HG03565 (cell line): ENCODE measurements at regions not wholly inside any gene's neighbourhood (a gene's known extent, or its start where the extent isn't known, plus 50 kb on each side); places are given as distances from the start of the nearest gene placed in this dataset.
A peak's percentile ranks its signal among the peaks of the same experiment; 100 is the strongest.

ENCODE experiments used
- ATAC-seq: cut with Tn5 transposase; IDR thresholded peaks from one replicate; pipeline ENCODE4 v1.9.1; 2021; ENCODE audit warnings: mild to moderate bottlenecking, moderate library complexity; ENCODE audit not compliant: unreplicated experiment

DNA sequence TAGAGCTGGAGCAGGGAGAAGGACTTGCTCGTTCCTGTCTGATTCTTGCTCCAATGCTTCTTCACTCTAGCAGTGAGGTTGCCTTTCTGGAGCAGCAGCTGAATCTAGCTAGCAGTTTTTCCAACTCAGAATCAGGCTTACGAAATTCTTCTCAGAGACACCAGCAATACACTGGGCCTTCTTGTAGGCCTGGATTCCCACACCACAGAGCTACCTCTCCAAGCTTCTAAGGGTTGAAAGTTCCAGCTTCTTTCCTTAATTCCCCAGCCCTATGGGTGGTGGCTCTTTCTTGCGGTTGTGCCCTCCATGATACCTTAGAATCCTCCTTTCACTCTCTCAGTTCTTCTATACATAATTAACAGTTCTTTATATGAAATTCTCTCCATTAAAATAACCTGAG is 586.6 kb downstream of the INHBA start:
- ATAC-seq: no peak

DNA sequence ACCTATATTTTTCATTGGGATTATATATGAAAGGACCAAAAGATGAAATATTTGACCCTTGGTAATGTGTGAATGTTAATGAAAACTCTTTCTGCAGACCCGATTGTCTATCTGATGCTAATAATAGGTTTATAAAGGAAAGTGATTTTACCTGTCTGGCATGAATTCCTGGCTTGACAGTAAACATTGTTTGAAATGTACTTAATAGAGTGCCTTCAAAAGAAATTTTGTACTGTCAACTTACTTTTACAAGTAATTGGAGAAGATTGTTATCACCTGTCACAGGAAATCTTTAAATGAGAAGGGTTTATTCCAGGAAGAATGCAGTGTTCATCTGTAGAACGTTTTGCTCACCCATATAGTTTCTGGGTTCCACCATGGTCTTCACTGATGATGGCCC is 588.2 kb downstream of the INHBA start:
- no peak for ATAC-seq

DNA sequence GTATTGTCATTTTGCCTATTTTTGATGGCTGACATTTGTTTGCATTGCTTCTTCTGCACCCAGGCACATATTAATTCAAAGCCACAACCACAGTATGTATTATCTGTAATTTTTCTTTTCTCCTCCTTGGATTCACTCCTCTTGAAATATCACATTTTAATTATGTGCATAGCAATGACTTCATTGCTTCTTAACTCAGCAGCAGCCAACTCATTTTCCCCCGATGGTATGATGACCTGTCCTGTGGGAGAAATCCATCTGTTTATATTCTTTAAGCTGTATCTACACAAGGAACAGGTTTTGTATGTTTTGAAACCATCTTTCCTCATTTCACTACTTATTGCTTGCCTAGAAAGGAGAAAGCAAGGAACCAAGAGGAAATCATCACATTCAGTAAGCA is 588.8 kb downstream of the INHBA start:
- no peak for ATAC-seq

DNA sequence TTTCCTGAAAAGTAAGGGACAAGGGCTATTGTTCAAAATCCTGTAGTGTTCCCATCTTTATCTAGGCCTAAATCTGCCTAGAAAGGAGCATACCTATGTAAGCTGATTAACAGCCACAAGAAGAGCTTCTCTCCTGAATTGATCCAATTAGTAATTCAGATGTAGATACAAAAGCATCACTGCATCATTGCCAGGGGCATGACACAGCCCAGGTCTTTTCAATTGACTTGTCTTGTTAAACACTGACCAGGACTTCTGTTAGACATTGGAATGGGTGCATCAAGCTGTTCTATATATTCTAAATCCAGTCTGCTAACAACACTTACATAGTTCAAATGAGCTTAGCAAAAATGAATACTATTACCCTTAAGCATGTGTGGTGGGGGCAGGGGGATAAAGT is 589.2 kb downstream of the INHBA start:
- no peak for ATAC-seq

DNA sequence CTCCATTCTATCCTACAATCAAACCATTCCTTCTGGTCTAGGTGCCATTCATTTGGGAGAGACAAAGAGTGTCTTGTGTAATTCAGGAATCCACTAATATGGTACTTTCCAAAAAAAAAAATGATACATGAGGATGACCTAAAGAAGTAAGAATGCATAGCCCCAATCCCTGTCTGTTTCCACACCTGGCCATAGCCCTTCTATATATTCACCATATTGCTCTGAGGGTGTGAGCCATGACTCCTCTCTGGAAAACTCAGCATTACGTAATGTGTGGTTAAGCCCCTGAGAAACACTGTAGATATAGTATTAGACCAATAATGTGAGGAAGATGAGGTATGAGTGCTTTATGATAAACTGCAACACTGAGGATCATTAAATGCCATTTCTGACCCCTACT is 592.7 kb downstream of the INHBA start:
- no peak for ATAC-seq

DNA sequence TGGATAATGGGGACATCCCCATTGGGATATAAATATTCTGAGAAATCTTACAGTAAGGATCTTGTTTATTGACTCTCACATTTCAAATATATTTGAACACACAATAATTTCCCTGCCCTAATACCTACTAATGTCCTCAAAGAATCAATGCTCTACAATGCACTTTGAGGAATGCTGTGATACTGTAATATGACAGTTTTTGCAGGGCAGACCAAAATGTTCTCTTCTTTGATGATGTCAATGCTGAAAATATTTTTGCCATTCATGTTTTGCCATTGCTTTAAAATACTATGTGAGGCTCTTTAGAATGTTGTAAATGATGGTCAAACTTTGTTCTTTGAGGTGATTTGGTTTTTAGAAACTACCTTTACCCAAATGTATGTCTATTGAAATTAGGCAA is 594.1 kb downstream of the INHBA start:
- no peak for ATAC-seq

DNA sequence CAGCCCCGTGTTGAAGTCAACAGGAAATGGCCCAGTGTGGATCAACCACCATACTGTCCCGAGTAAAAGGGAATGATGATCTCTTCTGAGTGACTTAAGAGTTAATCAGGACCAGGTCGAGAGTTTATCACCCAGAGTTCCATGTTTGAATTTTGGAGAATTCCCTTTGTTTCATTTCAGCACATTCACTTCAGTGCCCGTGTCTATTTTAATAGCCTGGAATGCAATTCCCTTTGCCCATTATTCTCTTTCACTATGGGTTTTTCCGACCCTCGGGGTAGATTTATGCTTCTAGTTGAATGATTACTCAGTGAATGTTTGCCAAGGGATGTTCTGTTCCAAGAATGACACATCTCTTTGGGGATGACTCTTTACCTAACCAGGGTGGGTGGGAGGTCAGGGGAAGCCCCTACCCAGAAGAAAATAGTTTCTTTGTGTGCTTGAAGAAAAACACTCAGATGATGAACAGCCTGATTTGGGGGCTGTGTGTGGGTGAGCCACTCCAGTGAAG is 594.9 kb downstream of the INHBA start:
- peak; percentile 29 for ATAC-seq

DNA sequence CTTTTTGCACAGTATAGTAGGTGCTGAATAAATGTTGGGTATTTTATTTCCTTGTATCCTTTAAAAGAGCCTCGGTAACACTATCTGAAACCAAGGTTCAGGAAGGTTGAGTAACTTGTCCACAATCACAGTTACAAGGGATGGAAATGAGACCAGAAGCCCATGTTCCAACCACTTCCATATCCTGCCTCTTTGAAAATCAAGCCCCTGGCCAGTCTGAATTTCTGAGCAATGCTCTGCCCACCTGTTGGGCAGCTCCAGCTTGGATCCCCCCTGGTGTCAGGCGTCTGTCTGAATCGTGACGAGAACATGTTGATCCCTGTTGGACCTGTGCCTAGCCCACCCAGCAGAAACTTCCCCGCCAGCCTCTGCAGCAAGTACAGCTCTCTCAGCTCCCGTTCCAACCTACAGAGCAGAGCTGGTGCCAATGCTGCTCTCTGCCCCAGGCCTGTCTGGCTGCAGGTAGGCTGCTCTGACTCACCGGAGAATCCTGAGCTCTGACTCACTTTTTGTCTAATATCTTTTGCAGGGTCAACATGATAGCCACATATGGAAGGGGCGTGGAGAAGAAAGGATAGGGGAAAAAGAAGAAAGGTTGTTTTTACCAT is 595.5 kb downstream of the INHBA start:
- no peak for ATAC-seq

DNA sequence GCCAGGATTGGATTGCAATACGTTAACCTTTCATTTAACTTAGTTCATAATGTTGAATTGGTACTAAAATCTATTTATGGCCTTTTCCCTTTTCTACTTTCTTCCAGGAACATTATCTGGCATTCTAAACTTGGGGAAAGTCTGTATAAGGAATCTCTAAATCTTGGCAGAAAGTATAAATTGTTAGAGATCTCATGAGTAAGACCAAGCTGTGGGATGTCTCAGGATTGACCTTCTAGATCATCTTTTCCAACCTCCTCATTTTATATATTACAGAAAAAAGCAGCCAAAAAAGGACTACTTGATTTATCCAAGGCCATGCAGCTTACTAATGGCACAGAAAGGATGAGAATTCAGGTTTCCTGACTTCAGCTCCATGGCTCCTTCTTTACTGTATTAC is 598.3 kb downstream of the INHBA start:
- no peak for ATAC-seq

DNA sequence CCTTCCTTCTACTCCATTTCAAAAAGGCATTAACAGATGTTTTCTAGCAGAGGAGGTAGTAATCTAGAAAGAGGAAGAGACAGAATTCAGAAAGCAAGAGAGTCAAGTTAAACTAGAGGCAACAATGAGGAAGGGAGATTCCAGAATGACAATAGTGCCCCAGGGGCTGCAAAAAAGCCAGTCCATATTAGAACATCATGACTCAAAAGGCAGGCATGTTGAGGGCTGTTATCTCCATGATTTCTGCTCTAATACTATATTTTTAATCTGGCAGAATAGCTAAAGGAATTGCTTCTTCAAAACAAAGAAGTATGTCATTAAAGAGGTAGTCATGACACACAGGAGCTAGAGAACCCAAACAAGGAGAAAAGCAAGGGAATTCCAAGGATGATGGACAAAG is 599.6 kb downstream of the INHBA start:
- ATAC-seq: peak; percentile 78

DNA sequence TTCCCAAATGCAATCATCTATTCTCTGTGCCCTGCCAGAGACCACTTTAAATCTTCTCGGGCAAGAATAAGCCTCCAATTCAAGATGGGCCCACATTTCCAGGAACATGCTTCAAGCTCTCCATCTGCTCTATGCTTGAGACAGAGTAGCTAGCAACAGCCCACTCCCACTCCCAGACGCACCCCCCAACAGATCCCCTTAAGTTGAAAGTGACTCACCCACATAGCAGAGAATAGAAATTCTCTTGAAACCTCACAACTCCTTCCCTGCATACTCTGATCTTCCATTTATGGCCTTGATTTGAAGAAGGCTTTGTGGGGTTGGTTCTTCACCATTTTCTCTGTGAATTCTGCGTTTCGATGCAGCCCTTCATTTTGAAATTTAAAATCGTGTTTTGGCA is 604.0 kb downstream of the INHBA start:
- ATAC-seq: no peak

DNA sequence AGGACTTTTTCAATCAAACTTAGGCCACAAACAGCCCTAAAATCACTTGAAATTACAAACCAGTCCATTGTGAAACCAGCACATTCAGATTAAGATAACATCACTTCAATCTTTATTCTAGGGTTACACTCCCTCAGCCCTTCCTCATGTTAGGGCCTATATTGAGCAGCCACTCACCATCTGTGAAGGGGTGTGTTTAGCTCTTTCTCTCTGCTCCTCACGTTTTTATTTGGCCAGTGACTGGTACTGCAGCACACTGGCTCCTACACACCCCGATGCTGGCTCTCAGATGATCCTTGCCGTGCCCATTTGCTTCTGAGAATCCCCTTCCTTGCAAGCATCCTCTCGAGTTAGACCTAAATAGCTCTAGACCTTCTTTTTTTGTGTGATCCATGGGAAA is 604.5 kb downstream of the INHBA start:
- ATAC-seq: no peak

DNA sequence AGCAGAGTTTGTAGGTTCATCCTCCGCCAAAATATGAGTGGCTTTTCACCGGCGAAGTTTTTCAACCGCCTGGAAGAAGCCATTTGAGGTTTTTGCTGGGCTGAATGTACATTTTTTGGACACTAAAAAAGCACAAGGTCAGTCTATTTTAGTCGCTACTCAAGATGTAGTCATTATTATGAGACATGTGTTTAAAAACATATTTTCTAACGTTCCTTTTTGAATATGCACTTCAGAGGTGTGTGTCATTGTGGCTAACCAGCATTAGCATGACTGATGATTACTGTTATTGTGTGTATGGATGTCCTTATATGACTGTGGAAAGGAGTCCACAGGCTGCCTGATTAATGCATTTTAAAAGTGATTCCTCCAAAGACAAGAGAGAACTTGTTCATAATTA is 605.4 kb downstream of the INHBA start:
- ATAC-seq: no peak

DNA sequence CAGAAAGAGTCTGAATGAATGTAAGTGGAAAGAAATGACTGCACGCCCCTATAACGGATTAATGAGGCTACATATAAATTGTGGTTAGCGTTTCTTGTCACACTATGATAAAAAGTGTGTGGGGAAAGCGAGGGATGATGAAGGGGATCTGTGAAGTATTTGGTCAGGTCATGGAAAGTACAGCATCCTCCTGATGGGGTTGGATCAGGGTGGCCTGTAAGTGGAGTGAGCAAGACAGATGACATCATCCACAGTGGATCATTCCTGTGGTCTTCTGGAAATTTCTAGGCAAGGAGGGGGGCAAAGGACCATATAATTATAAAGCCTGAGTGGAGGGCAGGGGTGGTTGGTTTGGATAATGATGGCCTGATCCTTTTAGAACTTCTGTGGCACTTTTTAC is 606.0 kb downstream of the INHBA start:
- no peak for ATAC-seq

DNA sequence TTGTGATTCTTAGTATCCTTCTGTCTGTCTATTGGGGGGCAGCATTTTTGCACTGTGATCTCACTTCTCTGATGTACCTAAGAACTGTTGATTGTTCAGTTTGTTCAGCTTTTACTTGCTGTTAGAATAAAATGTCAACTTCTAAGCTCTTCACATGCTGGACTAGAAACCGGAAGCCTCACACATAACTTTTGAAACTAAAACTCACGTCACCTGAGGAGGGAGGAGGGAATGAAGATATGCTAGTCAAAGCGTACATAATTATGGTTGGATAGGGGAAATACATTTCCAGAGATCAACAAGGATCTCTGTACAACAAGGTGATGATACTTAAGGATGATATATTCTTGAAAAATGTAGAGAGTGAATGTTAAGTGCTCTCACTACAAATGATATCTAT is 609.7 kb downstream of the INHBA start:
- no peak for ATAC-seq

DNA sequence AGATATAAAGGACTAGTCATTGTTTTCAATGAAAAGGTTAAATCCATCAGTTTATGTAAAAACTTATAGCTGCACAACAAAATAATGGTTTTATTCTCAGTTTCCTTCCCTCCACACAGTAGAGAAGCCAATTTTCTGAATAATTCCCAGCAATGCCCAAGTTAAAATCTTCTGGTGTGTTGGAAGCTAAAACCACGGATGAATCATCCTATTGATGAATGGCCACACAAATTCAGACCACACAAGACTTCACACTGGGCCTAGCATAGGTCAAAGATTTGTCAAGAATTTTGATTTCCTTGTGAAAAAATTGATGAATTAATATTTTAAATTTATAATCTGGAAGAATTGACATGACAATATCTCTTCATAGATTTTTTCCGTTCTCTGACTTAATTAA is 617.6 kb downstream of the INHBA start:
- no peak for ATAC-seq

DNA sequence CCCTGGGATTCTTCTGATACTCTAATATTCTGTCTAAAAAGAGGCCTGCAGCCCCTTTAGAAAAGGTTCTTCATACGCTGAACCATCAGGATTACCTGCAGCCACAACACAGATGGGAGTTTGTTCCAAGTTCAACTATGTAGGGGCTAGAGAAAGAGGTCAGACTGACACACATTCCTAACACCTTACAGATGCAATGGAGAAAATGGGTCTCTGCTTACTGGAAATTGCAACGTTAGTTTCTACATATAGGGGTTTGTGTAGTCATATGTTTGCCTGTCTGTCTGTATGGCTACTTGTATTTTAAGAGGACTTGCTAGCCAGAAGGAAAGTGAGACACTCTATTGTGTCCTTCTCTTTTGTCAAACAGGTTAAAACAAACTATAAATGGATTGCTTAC is 618.5 kb downstream of the INHBA start:
- no peak for ATAC-seq

DNA sequence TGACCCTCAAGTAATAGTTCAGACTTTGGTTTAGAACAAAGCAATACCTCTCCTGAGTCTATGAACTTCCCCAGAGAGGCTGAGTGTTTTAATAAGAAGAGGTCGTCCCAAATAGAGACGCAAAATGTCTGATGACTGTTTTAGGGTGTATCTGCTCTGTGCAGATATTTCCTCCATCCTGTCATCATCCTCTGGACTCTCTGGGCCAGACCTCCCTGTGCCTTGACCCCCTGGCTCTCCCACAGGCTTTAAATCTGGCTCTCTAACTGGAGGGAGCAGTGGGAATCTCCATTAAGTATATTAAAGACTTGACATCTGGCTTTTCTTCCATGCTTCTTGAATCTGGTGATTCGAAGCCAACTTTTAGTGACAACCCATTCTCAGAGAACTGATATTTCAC is 633.3 kb downstream of the INHBA start:
- no peak for ATAC-seq

DNA sequence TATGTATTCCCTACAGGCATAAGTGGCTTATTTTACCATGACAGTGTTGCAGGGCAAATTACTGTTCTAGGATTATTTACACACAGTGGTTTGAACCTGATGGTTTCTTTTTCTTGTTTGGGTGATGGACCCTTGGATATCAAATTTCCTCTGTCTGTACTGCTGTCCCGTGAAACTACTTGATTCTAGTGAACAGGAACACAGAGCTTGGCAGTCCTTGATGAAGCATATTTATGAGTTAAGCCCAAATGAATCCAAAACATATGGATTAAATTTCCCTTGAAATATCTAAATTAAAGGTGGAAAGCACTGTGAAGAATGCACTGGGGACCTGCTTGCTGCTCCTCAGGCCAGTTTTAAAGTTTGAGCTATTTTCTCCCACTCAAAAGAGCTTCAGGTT is 635.3 kb downstream of the INHBA start:
- ATAC-seq: no peak

DNA sequence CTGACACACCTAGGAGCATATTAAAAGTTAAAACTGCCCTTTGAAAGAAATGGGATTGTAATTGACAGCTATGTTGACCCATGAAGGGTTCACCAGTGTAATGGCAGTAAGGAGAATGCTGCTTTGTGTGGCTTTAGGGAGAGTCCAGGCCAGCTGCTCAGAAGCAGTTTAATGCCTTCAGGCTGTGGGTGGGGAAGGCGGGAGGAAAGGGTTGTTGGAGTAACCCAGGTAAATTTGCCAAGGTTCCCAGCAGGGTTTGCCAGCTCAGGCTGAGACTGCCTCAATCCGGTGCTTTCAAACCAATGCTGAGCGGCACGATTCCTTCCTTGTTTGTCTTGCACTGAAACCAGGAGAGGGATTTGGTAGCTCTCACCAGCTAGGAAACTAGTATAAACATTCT is 637.2 kb downstream of the INHBA start:
- ATAC-seq: no peak

DNA sequence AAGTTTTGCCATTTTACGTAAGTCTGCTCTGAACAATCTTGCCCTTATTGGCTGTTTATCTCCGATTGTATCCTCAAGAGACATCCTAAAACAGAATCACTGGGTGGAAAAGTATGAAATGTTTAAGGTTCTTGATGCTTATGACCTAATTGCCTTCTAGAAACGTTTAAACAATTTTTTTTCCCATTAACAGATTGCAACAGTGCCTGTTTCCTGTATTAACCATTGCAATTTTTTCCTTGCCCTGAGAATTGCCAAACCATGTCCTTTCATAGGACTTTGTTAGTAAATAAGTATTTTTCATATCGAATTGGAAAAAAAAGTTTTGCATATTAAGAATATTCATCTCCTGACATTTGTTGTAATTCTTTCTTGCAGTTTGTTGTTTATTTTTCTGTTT is 639.8 kb downstream of the INHBA start:
- no peak for ATAC-seq

DNA sequence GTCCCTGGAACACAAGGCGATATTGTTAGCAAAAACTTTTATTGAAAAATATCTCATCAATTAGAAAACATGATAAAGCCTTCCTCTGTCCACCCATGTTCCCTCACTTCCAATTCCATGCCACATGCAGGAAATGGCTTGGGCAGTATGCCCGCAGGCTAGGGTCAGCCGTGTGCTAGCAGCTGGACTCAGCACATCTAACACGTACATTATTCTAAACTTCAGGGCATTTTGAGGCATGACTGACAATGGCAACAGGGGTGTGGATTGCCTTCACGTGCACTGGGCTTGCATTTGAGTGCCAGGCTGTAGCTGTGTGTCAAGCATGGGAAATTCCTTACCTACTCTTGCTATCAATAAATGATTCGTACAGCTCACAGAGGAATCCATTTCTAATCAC is 642.1 kb downstream of the INHBA start:
- no peak for ATAC-seq

DNA sequence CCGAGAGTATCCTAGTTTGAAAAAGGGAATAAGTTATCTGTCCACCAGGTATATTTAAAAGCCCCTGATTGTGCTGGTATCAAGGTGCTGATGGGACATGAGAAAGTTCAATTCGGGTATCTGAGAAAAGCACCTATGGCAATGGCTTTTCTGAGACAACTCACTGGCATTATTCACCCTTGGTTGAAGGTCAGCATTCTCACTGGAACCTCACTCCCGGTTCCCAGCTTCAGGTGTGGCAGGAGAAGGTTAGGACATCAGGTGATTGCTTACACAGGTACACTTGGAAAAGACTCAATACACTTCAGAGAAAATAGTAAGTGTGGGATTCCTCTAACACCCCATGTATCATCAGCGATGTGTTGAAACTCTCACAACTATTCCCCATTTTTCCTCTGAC is 643.1 kb downstream of the INHBA start:
- no peak for ATAC-seq
